T-helper 1 cell treated with Interleukin-12 subunit alpha and Interleukin-12 subunit beta and Interleukin-4 antibody, amounts not matched to agents 30 ng/mL and 1 ng/mL, for 36 hours (primary cell): ENCODE measurements at regions not wholly inside any gene's neighbourhood (a gene's known extent, or its start where the extent isn't known, plus 50 kb on each side); places are given as distances from the start of the nearest gene placed in this dataset.
"Not testable (repeated sequence)": the region's sequence is repeated elsewhere in the genome, so short reads cannot be mapped to it uniquely, and the experiment has no call there.

Experiments
- intact Hi-C: fragments of 100-400 bp; cut with micrococcal nuclease; formaldehyde crosslinking; loops from one replicate; pipeline ENCODE4 v1.15.1; 2024

GRCh38 chr7:119919986-119920385 is 353.0 kb upstream of the KCND2 start:
- intact Hi-C loops: no loop called here

GRCh38 chr7:119925581-119926289 is 347.2 kb upstream of the KCND2 start:
- intact Hi-C loops: no loop called here

- intact Hi-C loops: loop anchor here (10.0 kb wide), 1 partner anchor 625 kb away; no protein-coding TSS in a partner anchor
These were observed 343.1 kb upstream of the KCND2 start for GRCh38 chr7:119929891-119930290.

GRCh38 chr7:119931230-119931824 is 341.6 kb upstream of the KCND2 start:
- intact Hi-C loops: loop anchor here (10.0 kb wide), 1 partner anchor 623 kb away; no protein-coding TSS in a partner anchor

GRCh38 chr7:119935418-119936025 is 337.5 kb upstream of the KCND2 start:
- intact Hi-C loops: loop anchor here (5.0 to 10.0 kb wide), 2 partner anchors 337 to 619 kb away; partner anchors contain the start of gene KCND2

GRCh38 chr7:119936836-119937235 is 336.1 kb upstream of the KCND2 start:
- intact Hi-C loops: loop anchor here (5.0 to 10.0 kb wide), 2 partner anchors 335 to 618 kb away; partner anchors contain the start of gene KCND2

- intact Hi-C loops: loop anchor here (5.0 to 10.0 kb wide), 2 partner anchors 335 to 617 kb away; partner anchors contain the start of gene KCND2
These were observed 335.2 kb upstream of the KCND2 start for GRCh38 chr7:119937745-119938144.

GRCh38 chr7:119943942-119944600 is 328.9 kb upstream of the KCND2 start:
- intact Hi-C loops: no loop called here

- intact Hi-C loops: no loop called here
These were observed 328.4 kb upstream of the KCND2 start for GRCh38 chr7:119944601-119944972.

- intact Hi-C loops: no loop called here
These were observed 327.2 kb upstream of the KCND2 start for GRCh38 chr7:119945822-119946221.

- intact Hi-C loops: no loop called here
These were observed 323.9 kb upstream of the KCND2 start for GRCh38 chr7:119949053-119949452.

GRCh38 chr7:119950390-119951041 is 322.5 kb upstream of the KCND2 start:
- intact Hi-C loops: not testable (repeated sequence)

GRCh38 chr7:119951614-119952013 is 321.4 kb upstream of the KCND2 start:
- intact Hi-C loops: not testable (repeated sequence)

- intact Hi-C loops: no loop called here
These were observed 315.6 kb upstream of the KCND2 start for GRCh38 chr7:119957335-119957734.

- intact Hi-C loops: no loop called here
These were observed 313.2 kb upstream of the KCND2 start for GRCh38 chr7:119959811-119960210.

GRCh38 chr7:119963654-119964053 is 309.3 kb upstream of the KCND2 start:
- intact Hi-C loops: no loop called here

GRCh38 chr7:119964065-119964464 is 308.9 kb upstream of the KCND2 start:
- intact Hi-C loops: no loop called here

- intact Hi-C loops: no loop called here
These were observed 308.0 kb upstream of the KCND2 start for GRCh38 chr7:119964788-119965542.

- intact Hi-C loops: no loop called here
These were observed 305.8 kb upstream of the KCND2 start for GRCh38 chr7:119967221-119967620.

- intact Hi-C loops: not testable (repeated sequence)
These were observed 304.6 kb upstream of the KCND2 start for GRCh38 chr7:119968411-119968810.

GRCh38 chr7:119969054-119969453 is 303.9 kb upstream of the KCND2 start:
- intact Hi-C loops: no loop called here
